DMS114 treated with DMSO at 0.1 percent for 48 hours (cell line): ENCODE measurements at regions not wholly inside any gene's neighbourhood (a gene's known extent, or its start where the extent isn't known, plus 50 kb on each side); places are given as distances from the start of the nearest gene placed in this dataset.

ENCODE experiments used
- DNase-seq: peaks from one replicate; lab custom pipeline; 2025; ENCODE audit not compliant: unreplicated experiment; lab: John Stamatoyannopoulos, UW

GRCh38 chr10:130913844-130914243 is 397.7 kb downstream of the TCERG1L start:
- DNase-seq: no peak

GRCh38 chr10:130914367-130914766 is 397.2 kb downstream of the TCERG1L start:
- no peak for DNase-seq

GRCh38 chr10:130915065-130915464 is 396.5 kb downstream of the TCERG1L start:
- no peak for DNase-seq

- no peak for DNase-seq
Measured at GRCh38 chr10:130921461-130921860, 390.1 kb downstream of the TCERG1L start.

GRCh38 chr10:130921911-130922440 is 389.5 kb downstream of the TCERG1L start:
- no peak for DNase-seq

GRCh38 chr10:130923596-130923995 is 387.9 kb downstream of the TCERG1L start:
- DNase-seq: no peak

GRCh38 chr10:130924138-130924819 is 387.2 kb downstream of the TCERG1L start:
- no peak for DNase-seq

GRCh38 chr10:130926442-130926841 is 385.1 kb downstream of the TCERG1L start:
- DNase-seq: no peak

- DNase-seq: no peak
Measured at GRCh38 chr10:130927157-130927556, 384.4 kb downstream of the TCERG1L start.

- DNase-seq: no peak
Measured at GRCh38 chr10:130928306-130928705, 383.2 kb downstream of the TCERG1L start.

GRCh38 chr10:130929422-130930325 is 381.8 kb downstream of the TCERG1L start:
- no peak for DNase-seq

- DNase-seq: no peak
Measured at GRCh38 chr10:130930821-130931220, 380.7 kb downstream of the TCERG1L start.

GRCh38 chr10:130931256-130931655 is 380.3 kb downstream of the TCERG1L start:
- no peak for DNase-seq

- no peak for DNase-seq
Measured at GRCh38 chr10:130932326-130933007, 379.1 kb downstream of the TCERG1L start.

GRCh38 chr10:130933008-130933390 is 378.5 kb downstream of the TCERG1L start:
- DNase-seq: no peak

GRCh38 chr10:130934293-130935127 is 377.0 kb downstream of the TCERG1L start:
- DNase-seq: no peak

GRCh38 chr10:130935128-130935439 is 376.4 kb downstream of the TCERG1L start:
- no peak for DNase-seq

GRCh38 chr10:130935897-130936550 is 375.5 kb downstream of the TCERG1L start:
- no peak for DNase-seq

GRCh38 chr10:130936851-130937250 is 374.7 kb downstream of the TCERG1L start:
- no peak for DNase-seq

- DNase-seq: no peak
Measured at GRCh38 chr10:130938051-130938450, 373.5 kb downstream of the TCERG1L start.
